ENCODE measurements at regions not wholly inside any gene's neighbourhood (a gene's known extent, or its start where the extent isn't known, plus 50 kb on each side); places are given as distances from the start of the nearest gene placed in this dataset.

DNA sequence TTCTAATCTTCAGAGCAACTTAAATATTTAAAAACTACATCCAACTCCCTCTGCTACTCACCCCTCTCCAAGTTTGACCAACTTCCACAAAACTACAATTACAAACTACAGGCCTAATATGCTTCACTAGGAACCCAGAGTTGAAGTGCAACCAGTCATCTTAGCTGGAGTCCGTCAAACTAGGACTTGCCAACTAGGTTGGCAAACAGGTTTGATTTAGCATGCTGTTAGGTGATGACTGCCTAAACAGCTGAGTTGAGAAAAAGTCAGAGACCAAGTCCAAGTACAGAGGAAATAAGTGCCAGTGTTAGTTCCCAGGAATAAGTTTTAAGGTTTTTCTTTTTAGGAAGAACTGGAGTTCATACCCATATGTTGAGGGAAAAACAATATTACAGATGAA, 1109.0 kb downstream of the TUSC7 start:
- no peak overlapping the region for H2AFZ ChIP-seq (ENCODE audit: low read length)
- no peak overlapping the region for H3K23ac ChIP-seq (ENCODE audit: insufficient read length)
- no peak overlapping the region for H4K5ac ChIP-seq (ENCODE audit: insufficient read length, low read depth, low read length)
- H4K20me1 ChIP-seq (replicated peaks in 1 of 2; ENCODE audit: control insufficient read depth in 1 of 2, insufficient read depth in 2 of 2, low read length in 2 of 2), result no peaks in the 10 kb centered on the region
- H3K23me2 ChIP-seq (ENCODE audit: low read depth, low read length), result no peaks in the 10 kb centered on the region
- H2BK20ac ChIP-seq (ENCODE audit: low read length), result no peak overlapping the region
- H3K4me3 ChIP-seq (ENCODE audit: extremely low read depth in 1 of 4, insufficient read depth in 2 of 4, low read depth in 3 of 4, low read length in 4 of 4), result no peak overlapping the region
- H3K79me1 ChIP-seq (ENCODE audit: low read depth, low read length), result no peaks in the 10 kb centered on the region
- WGBS, 2 experiments (ENCODE audit: extremely low coverage in 1 of 2, insufficient coverage in 1 of 2, insufficient read length in 1 of 2, insufficient replicate concordance in 2 of 2, low coverage in 1 of 2, low lambda C conversion rate in 2 of 2, missing lambda C conversion rate in 1 of 2), result 92% methylated on average over 1 of the region's 1 CpG; no CpG with 5 or more reads in 1 of the 2 experiments
- no peak overlapping the region for H3K4ac ChIP-seq (replicated peaks; ENCODE audit: insufficient read length, low read depth, low read length)
- no peak overlapping the region for H3K27ac ChIP-seq (ENCODE audit: low read depth, low read length)
- H2BK120ac ChIP-seq (replicated peaks; ENCODE audit: low read depth, low read length), result no peak overlapping the region
- H4K91ac ChIP-seq (replicated peaks; ENCODE audit: insufficient read length, low read length), result no peak overlapping the region
- no peak overlapping the region for H2BK15ac ChIP-seq (ENCODE audit: low read length)
- H2BK5ac ChIP-seq (ENCODE audit: low read depth, low read length), result no peak overlapping the region
- H3K18ac ChIP-seq (ENCODE audit: extremely low read depth, low read length), result no peak overlapping the region
- H3K79me2 ChIP-seq (ENCODE audit: control insufficient read depth in 1 of 2, insufficient read depth in 2 of 2, low read length in 2 of 2), result no peaks in the 10 kb centered on the region
- no peak overlapping the region for H2AK5ac ChIP-seq (ENCODE audit: low read depth, low read length)
- H3K4me2 ChIP-seq (ENCODE audit: insufficient read depth in 1 of 2, low read depth in 2 of 2, low read length in 2 of 2), result no peak overlapping the region
- FAIRE-seq (no peak), DNase-seq (ENCODE audit: low read depth in 1 of 2, low spot score in 2 of 2) (no peak)
- no peak overlapping the region for H3K14ac ChIP-seq (ENCODE audit: insufficient read length)
- H3K56ac ChIP-seq (replicated peaks; ENCODE audit: insufficient read length, low read depth, low read length), result no peak overlapping the region
- peaks cover 0 to 2% (median 0%) of the 10 kb centered on the region in 4 experiments; a peak in 1 of 7 replicates for H3K4me1 ChIP-seq (replicated peaks in 1 of 4; ENCODE audit: control insufficient read depth in 3 of 4, insufficient read depth in 4 of 4, low read length in 3 of 4)
- POLR2A ChIA-PET (ENCODE audit: partially characterized antibody), result no interaction called here
- no peak overlapping the region for H4K8ac ChIP-seq (ENCODE audit: extremely low read depth, insufficient read depth, low read length)
- no peak overlapping the region for H3K9ac ChIP-seq (replicated peaks in 1 of 4; ENCODE audit: extremely low read depth in 1 of 4, low read depth in 3 of 4, low read length in 3 of 4)
- no peaks in the 10 kb centered on the region for H3K27me3 ChIP-seq (replicated peaks in 1 of 4; ENCODE audit: control insufficient read depth in 3 of 4, extremely low read depth in 1 of 4, insufficient read depth in 3 of 4, low read length in 3 of 4)
- H2BK12ac ChIP-seq (ENCODE audit: low read depth, low read length), result no peak overlapping the region
- CTCF ChIA-PET (ENCODE audit: partially characterized antibody), result no interaction called here
- H3K9me3 ChIP-seq (ENCODE audit: insufficient read depth in 2 of 2, low read depth in 1 of 2, low read length in 1 of 2), result no peaks in the 10 kb centered on the region; a peak in 1 of 4 replicates
- H3K36me3 ChIP-seq (ENCODE audit: control insufficient read depth in 2 of 4, insufficient read depth in 4 of 4, low read length in 3 of 4), result no peaks in the 10 kb centered on the region
- TF ChIP-seq SIRT6 (IDR thresholded peaks at IDR 0.05; ENCODE audit: low read length) (no peak), CHD1 (IDR thresholded peaks at IDR 0.05; ENCODE audit: low read depth, low read length) (no peak), GABPA (IDR thresholded peaks at IDR 0.05; ENCODE audit: borderline replicate concordance, insufficient read depth, low read length) (no peak), ZNF274 (IDR thresholded peaks at IDR 0.05; ENCODE audit: borderline replicate concordance, extremely low read depth, low read length) (no peak), EGR1 (IDR thresholded peaks at IDR 0.05; ENCODE audit: borderline replicate concordance, low read depth, low read length) (no peak), CHD2 (IDR thresholded peaks at IDR 0.05; ENCODE audit: low read length) (no peak), ATF2 (IDR thresholded peaks at IDR 0.05; ENCODE audit: low read length) (no peak), ASH2L (IDR thresholded peaks at IDR 0.05; ENCODE audit: low read length) (no peak), CBX5 (IDR thresholded peaks at IDR 0.05; ENCODE audit: low read depth, low read length) (no peak), BACH1 (IDR thresholded peaks at IDR 0.05; ENCODE audit: low read length) (no peak), CEBPB (IDR thresholded peaks at IDR 0.05; ENCODE audit: low read depth, low read length) (no peak), CBX8 (IDR thresholded peaks at IDR 0.05; ENCODE audit: borderline replicate concordance, low read depth, low read length) (no peak), HDAC2 (IDR thresholded peaks at IDR 0.05; ENCODE audit: borderline replicate concordance in 1 of 2, low read depth in 2 of 2, low read length in 2 of 2) (no peak), TEAD4 (IDR thresholded peaks at IDR 0.05; ENCODE audit: low read depth, low read length) (no peak), NRF1 (IDR thresholded peaks at IDR 0.05; ENCODE audit: low read depth, low read length) (no peak)
